ENCODE measurements at regions not wholly inside any gene's neighbourhood (a gene's known extent, or its start where the extent isn't known, plus 50 kb on each side); places are given as distances from the start of the nearest gene placed in this dataset.

DNA sequence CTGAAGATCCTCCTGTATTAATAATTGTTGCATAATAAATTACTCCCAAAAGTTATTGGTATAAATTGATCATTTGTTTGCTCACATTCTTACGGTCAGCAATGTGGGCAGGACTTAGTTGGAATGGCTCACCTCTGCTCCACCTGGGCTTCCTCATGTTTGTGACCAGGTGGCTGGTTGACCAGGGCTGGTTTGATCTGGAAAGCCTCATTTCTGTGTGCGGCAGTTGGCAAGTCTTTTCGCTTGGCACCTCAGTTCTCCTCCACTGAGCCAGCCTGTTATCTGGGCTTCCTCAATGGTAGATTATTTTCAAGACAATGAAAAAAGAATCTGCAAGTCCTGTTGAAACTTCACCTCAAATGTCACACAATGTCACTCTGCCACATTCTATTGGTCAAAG lies 301.1 kb downstream of the TBL1XR1 start:
- no peak for DNase-seq
- Histone ChIP-seq H3K4me1 (ENCODE audit: insufficient read depth, low read length) (no peaks in the 10 kb centered on the region; the same call in 1 of the 2 replicates), H3K27ac (ENCODE audit: insufficient read length, low read depth, low read length) (no peak overlapping the region), H3K27me3 (ENCODE audit: insufficient read depth, low read length) (no peaks in the 10 kb centered on the region), H3T11ph (ENCODE audit: low read length) (no peak overlapping the region), H2BK20ac (ENCODE audit: low read depth, low read length, poor library complexity, severe bottlenecking) (no peak overlapping the region), H2BK5ac (ENCODE audit: insufficient read length, low read length) (no peak overlapping the region), H3K4ac (ENCODE audit: low read depth, low read length) (no peak overlapping the region), H3K18ac (ENCODE audit: insufficient read length, low read depth, low read length) (no peak overlapping the region), H4K5ac (ENCODE audit: insufficient read length, low read depth, low read length) (no peak overlapping the region), H3K23ac (ENCODE audit: insufficient read length, low read depth, low read length) (no peak overlapping the region), H3K9ac (ENCODE audit: extremely low read depth, insufficient read length, low read length) (no peak overlapping the region), H3K23me2 (ENCODE audit: insufficient read length, low read depth, low read length, poor library complexity, severe bottlenecking) (no peaks in the 10 kb centered on the region), H4K20me1 (ENCODE audit: control insufficient read depth, insufficient read depth, insufficient read length) (no peaks in the 10 kb centered on the region), H2BK120ac (ENCODE audit: low read depth, low read length, poor library complexity, severe bottlenecking) (no peak overlapping the region), H2AK5ac (ENCODE audit: insufficient read length, low read length) (no peak overlapping the region), H3K14ac (ENCODE audit: insufficient read depth, low read length) (no peak overlapping the region), H4K91ac (ENCODE audit: insufficient read length, low read depth, low read length) (no peak overlapping the region), H2AFZ (ENCODE audit: low read length) (no peak overlapping the region), H2BK12ac (ENCODE audit: insufficient read length, low read depth, low read length) (no peak overlapping the region), H4K8ac (replicated peaks; ENCODE audit: insufficient read length, low read depth, low read length) (no peak overlapping the region), H2BK15ac (ENCODE audit: low read depth, low read length) (no peak overlapping the region), H3K79me1 (ENCODE audit: insufficient read depth, low read depth, low read length, poor library complexity, severe bottlenecking) (no peaks in the 10 kb centered on the region), H3K56ac (ENCODE audit: insufficient read length, low read depth, low read length) (no peak overlapping the region), H3K79me2 (ENCODE audit: insufficient read depth, low read length) (no peaks in the 10 kb centered on the region), H3K9me3 (ENCODE audit: control insufficient read depth, low read depth, low read length) (no peaks in the 10 kb centered on the region), H3K4me2 (ENCODE audit: insufficient read depth, insufficient read length, low read length) (no peak overlapping the region)
- Mint-ChIP-seq H3K4me3 (no peak overlapping the region), H3K36me3 (ENCODE audit: insufficient read depth in 1 of 3, low read depth in 3 of 3) (peaks cover 5 to 34% (median 23%) of the 10 kb centered on the region in 3 experiments), H3K9me3 (peaks cover 20 to 22% of the 10 kb centered on the region in 2 experiments), H3K27ac (no peak overlapping the region), H3K4me1 (peaks cover 14 to 16% of the 10 kb centered on the region in 2 experiments), H3K27me3 (ENCODE audit: low read depth) (no peaks in the 10 kb centered on the region)
- TF ChIP-seq, protein P1, sequence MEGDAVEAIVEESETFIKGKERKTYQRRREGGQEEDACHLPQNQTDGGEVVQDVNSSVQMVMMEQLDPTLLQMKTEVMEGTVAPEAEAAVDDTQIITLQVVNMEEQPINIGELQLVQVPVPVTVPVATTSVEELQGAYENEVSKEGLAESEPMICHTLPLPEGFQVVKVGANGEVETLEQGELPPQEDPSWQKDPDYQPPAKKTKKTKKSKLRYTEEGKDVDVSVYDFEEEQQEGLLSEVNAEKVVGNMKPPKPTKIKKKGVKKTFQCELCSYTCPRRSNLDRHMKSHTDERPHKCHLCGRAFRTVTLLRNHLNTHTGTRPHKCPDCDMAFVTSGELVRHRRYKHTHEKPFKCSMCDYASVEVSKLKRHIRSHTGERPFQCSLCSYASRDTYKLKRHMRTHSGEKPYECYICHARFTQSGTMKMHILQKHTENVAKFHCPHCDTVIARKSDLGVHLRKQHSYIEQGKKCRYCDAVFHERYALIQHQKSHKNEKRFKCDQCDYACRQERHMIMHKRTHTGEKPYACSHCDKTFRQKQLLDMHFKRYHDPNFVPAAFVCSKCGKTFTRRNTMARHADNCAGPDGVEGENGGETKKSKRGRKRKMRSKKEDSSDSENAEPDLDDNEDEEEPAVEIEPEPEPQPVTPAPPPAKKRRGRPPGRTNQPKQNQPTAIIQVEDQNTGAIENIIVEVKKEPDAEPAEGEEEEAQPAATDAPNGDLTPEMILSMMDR (conservative IDR thresholded peaks at IDR 0.05), result no peak
- WGBS (ENCODE audit: extremely low coverage, insufficient read length, low lambda C conversion rate), result no CpG with 5 or more reads among the region's 3 CpGs

All from H9 (cell line).